ENCODE measurements at regions not wholly inside any gene's neighbourhood (a gene's known extent, or its start where the extent isn't known, plus 50 kb on each side); places are given as distances from the start of the nearest gene placed in this dataset.

- no peak for ATAC-seq
- no peaks in the 10 kb centered on the region for H3K36me3 ChIP-seq
- no peaks in the 10 kb centered on the region for H3K4me1 ChIP-seq
- no peak for DNase-seq
- peaks cover 0 to 19% (median 0%) of the 10 kb centered on the region in 7 donors for H3K27me3 ChIP-seq
- H3K4me3 ChIP-seq: no peak overlapping the region
- WGBS, 2 donors: 78 to 81% methylated on average over 4 of the region's 4 CpGs
- H3K9me3 ChIP-seq: peaks cover 0 to 9% (median 0%) of the 10 kb centered on the region in 11 donors
- intact Hi-C loops (cut with DNase I): no loop called here
- TF ChIP-seq, protein P1, sequence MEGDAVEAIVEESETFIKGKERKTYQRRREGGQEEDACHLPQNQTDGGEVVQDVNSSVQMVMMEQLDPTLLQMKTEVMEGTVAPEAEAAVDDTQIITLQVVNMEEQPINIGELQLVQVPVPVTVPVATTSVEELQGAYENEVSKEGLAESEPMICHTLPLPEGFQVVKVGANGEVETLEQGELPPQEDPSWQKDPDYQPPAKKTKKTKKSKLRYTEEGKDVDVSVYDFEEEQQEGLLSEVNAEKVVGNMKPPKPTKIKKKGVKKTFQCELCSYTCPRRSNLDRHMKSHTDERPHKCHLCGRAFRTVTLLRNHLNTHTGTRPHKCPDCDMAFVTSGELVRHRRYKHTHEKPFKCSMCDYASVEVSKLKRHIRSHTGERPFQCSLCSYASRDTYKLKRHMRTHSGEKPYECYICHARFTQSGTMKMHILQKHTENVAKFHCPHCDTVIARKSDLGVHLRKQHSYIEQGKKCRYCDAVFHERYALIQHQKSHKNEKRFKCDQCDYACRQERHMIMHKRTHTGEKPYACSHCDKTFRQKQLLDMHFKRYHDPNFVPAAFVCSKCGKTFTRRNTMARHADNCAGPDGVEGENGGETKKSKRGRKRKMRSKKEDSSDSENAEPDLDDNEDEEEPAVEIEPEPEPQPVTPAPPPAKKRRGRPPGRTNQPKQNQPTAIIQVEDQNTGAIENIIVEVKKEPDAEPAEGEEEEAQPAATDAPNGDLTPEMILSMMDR (IDR thresholded peaks at IDR 0.05): no peak
- no peak overlapping the region for H3K27ac ChIP-seq
Observed at GRCh38 chr20:60510356-60510755, 552.1 kb downstream of the CDH26 start.

GRCh38 chr20:60512443-60512842 is 554.2 kb downstream of the CDH26 start:
- DNase-seq (no peak), ATAC-seq (no peak)
- Histone ChIP-seq H3K4me3 (no peak overlapping the region), H3K27ac (no peak overlapping the region), H3K36me3 (no peaks in the 10 kb centered on the region), H3K4me1 (no peaks in the 10 kb centered on the region), H3K9me3 (peaks cover 0 to 9% (median 0%) of the 10 kb centered on the region in 11 donors), H3K27me3 (peaks cover 0 to 13% (median 0%) of the 10 kb centered on the region in 7 donors)
- intact Hi-C loops (cut with DNase I): no loop called here
- 63 to 64% methylated on average over 4 of the region's 4 CpGs for WGBS, 2 donors
- TF ChIP-seq, protein P1 (IDR thresholded peaks at IDR 0.05): no peak

DNA sequence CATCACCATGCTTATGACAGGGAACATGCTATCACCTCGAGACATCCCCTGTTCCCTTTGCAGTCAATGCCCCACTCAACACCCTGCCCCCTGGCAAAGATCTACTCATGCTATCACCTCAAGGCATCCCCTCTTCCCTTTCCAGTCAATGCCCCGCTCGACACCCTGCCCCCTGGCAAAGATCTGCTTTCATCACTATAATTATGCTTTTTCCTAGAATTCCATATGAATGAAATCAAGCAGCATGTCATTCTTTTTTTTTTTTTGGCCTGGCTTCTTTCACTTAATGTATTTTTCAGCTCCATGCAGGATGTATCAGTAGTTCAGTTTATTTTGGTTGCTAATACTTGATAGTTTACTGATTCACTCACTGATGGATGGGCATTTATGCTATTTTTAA is 554.9 kb downstream of the CDH26 start:
- no peaks in the 10 kb centered on the region for H3K4me1 ChIP-seq
- H3K27me3 ChIP-seq: peaks cover 0 to 13% (median 0%) of the 10 kb centered on the region in 7 donors
- H3K9me3 ChIP-seq: peaks cover 0 to 9% (median 0%) of the 10 kb centered on the region in 11 donors
- TF ChIP-seq, protein P1 (IDR thresholded peaks at IDR 0.05): no peak
- intact Hi-C loops (cut with DNase I): no loop called here
- H3K36me3 ChIP-seq: no peaks in the 10 kb centered on the region
- H3K27ac ChIP-seq: no peak overlapping the region
- H3K4me3 ChIP-seq: no peak overlapping the region
- ATAC-seq (no peak), DNase-seq (no peak)
- 60 to 66% methylated on average over 3 of the region's 3 CpGs for WGBS, 2 donors

GRCh38 chr20:60516442-60516841 is 558.2 kb downstream of the CDH26 start:
- Histone ChIP-seq H3K9me3 (peaks cover 0 to 9% (median 0%) of the 10 kb centered on the region in 11 donors), H3K27me3 (peaks cover 0 to 11% (median 0%) of the 10 kb centered on the region in 7 donors), H3K36me3 (no peaks in the 10 kb centered on the region), H3K27ac (no peak overlapping the region), H3K4me3 (no peak overlapping the region), H3K4me1 (no peaks in the 10 kb centered on the region)
- TF ChIP-seq, protein P1 (IDR thresholded peaks at IDR 0.05): no peak
- WGBS, 2 donors: 81 to 83% methylated on average over 2 of the region's 2 CpGs
- intact Hi-C loops (cut with DNase I): no loop called here
- no peak for ATAC-seq
- no peak for DNase-seq

All from heart right ventricle (tissue), 16 donors.